AG04449 (cell line): ENCODE measurements at regions not wholly inside any gene's neighbourhood (a gene's known extent, or its start where the extent isn't known, plus 50 kb on each side); places are given as distances from the start of the nearest gene placed in this dataset.

Source experiments
- CTCF ChIA-PET: fragments of 350-600 bp; formaldehyde crosslinking; extraction: SDS; loops from one replicate; lab custom pipeline; 2021; ENCODE audit warnings: antibody characterized with exemption; lab: Yijun Ruan, JAX
- POLR2A ChIA-PET: fragments of 400-600, 350-600 bp; formaldehyde crosslinking; extraction: SDS; loops from one replicate; lab custom pipeline; 2020; ENCODE audit warnings: antibody characterized with exemption, inconsistent platforms; lab: Yijun Ruan, JAX
- DNase-seq: peaks from one replicate; pipeline ENCODE4 v3.0.0-alpha.2; 2010; ENCODE audit warnings: low read depth, low spot score
- H3K4me3 ChIP-seq: 2 replicates; pipeline ENCODE4 v1.5.1; 2011; ENCODE audit warnings: low read depth, mild to moderate bottlenecking, control low read depth, low read length
- TF ChIP-seq, protein P1 (sequence below): IDR thresholded peaks from one replicate; pipeline ENCODE4 v1.5.1; 2011; ENCODE audit warnings: mild to moderate bottlenecking, moderate library complexity, low read length, control low read depth, inconsistent platforms; ENCODE audit not compliant: insufficient read depth; ENCODE audit errors: missing control alignments

DNA sequence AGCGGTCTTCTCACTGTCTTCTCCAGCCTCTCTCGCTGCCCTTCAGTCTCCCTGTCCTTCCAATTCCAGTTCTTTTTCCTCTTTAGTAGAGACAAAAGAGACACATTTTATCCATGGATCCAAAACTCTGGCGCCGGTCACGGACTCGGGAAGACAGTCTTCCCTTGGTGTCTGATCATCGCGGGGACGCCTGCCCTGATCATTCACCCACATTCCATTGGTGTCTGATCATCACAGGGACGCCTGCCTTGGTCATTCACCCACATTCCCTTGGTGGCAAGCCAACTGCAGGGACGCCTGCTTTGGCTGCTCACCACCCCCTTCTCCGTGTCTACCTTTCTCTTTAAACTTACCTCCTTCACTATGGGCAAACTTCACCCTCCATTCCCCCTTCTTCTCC is 619.5 kb downstream of the RERGL start:
- CTCF ChIA-PET = no interaction called here
- POLR2A ChIA-PET = no interaction called here

DNA sequence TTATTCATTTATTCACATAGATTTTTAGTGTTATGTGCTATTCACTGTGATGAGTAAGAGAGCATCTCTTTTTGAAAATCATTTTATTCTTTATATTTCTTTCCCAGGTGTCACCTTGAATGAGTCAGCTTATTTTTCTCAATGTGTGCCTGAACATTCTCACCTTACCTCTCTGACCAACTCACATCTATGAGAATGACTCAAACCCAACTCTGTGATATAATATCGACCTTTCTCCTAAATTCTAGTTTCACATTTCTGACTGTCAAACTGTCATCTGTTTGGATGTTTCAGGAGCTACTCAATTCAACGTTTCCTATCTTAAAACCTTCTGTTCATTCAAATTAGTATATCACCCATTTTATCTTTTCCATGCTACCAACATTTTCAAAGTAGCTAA is 630.8 kb downstream of the RERGL start:
- H3K4me3 ChIP-seq = no peak overlapping the region
- ChIA-PET CTCF (no interaction called here), POLR2A (no interaction called here)
- TF ChIP-seq, protein P1, sequence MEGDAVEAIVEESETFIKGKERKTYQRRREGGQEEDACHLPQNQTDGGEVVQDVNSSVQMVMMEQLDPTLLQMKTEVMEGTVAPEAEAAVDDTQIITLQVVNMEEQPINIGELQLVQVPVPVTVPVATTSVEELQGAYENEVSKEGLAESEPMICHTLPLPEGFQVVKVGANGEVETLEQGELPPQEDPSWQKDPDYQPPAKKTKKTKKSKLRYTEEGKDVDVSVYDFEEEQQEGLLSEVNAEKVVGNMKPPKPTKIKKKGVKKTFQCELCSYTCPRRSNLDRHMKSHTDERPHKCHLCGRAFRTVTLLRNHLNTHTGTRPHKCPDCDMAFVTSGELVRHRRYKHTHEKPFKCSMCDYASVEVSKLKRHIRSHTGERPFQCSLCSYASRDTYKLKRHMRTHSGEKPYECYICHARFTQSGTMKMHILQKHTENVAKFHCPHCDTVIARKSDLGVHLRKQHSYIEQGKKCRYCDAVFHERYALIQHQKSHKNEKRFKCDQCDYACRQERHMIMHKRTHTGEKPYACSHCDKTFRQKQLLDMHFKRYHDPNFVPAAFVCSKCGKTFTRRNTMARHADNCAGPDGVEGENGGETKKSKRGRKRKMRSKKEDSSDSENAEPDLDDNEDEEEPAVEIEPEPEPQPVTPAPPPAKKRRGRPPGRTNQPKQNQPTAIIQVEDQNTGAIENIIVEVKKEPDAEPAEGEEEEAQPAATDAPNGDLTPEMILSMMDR = no peak
- DNase-seq = no peak

More for the DNA sequence above, 619.5 kb downstream of the RERGL start:
- no peak for DNase-seq
- no peak overlapping the region for H3K4me3 ChIP-seq
- TF ChIP-seq, protein P1 = no peak

DNA sequence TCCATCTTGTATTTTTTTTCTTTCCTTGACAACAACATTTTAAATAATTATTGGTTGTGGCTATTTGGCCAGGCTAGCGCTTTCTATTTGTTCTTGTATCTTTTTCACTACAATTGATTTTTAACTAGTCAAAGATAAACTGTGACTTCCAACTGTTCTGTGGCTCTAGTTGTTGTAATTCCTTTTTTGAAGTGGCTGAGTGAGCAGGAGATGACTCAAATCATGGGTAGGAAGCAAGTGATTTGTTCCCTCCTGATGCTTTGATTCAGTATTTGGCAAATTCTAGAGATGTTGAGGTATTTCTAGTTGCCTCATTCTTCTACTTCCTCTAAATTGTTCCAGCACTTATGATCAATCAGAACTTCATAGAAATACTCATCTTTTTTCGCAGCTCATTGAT is 633.5 kb downstream of the RERGL start:
- TF ChIP-seq, protein P1 = no peak
- CTCF ChIA-PET = no interaction called here
- no peak overlapping the region for H3K4me3 ChIP-seq
- DNase-seq = no peak
- POLR2A ChIA-PET = no interaction called here

DNA sequence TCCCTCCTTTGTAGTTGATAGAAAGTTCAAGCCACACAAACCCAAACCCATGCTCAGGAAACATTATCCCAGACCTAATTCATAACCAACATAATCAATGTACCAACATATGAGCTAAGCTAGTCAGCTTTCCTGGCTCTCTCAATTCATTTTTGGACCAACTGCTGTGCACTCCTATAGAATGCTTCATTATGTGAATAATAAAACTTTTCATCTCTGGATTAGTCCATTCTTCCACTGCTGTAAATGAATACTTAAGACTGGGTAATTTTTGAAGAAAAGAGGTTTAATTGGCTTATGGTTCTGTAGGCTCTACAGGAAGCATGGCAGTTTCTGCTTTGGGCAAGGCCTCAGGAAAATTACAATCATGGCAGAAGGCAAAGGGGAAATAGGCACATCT is 651.9 kb downstream of the RERGL start:
- TF ChIP-seq, protein P1 = no peak
- H3K4me3 ChIP-seq = no peak overlapping the region
- ChIA-PET CTCF (no interaction called here), POLR2A (no interaction called here)
- no peak for DNase-seq

DNA sequence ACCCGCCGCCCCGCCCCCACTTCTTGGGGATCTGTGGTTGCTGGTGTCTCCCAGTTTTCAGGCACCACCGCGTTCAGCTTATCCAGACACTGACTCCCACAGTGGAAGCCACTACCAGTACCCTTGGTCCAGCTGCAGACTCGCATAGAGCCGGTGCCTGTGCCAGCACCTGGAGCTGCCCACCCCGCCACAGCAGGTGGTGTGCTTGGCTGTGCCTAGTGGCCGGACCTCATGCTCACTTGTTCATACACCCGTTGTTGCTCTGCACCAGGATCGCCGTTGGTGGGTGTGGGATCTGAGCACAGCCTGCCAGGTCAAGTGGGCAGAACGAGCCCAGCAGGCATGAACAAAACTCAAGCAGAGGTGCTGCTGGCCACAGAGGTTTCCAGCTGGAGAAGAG is 673.2 kb downstream of the RERGL start:
- ChIA-PET CTCF (no interaction called here), POLR2A (no interaction called here)
- DNase-seq = no peak
- H3K4me3 ChIP-seq = no peak overlapping the region
- TF ChIP-seq, protein P1 = no peak

DNA sequence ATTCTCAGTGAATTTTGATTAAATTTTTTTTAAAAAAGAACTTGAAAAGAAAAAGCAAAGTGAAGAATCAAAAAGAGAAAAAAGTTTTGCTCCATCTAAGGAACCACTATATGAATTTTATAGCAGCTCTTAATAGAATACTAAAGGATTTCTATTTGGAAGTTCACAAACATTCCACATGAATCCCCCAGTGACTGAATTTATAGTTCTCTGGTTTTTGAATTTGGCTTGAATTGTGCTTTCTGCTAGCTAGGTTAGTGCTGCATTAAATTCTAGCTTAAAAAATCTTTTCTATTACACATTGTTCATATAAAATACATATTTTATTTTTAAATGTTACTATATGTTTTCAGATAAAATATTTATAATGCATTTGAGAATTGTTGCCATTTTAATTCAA is 675.4 kb downstream of the RERGL start:
- POLR2A ChIA-PET = no interaction called here
- CTCF ChIA-PET = no interaction called here
- no peak overlapping the region for H3K4me3 ChIP-seq

More for the DNA sequence above, 675.4 kb downstream of the RERGL start:
- TF ChIP-seq, protein P1 = no peak
- no peak for DNase-seq
